ENCODE measurements at regions not wholly inside any gene's neighbourhood (a gene's known extent, or its start where the extent isn't known, plus 50 kb on each side); places are given as distances from the start of the nearest gene placed in this dataset.
"Not testable (repeated sequence)": the region's sequence is repeated elsewhere in the genome, so short reads cannot be mapped to it uniquely, and the experiment has no call there.

DNA sequence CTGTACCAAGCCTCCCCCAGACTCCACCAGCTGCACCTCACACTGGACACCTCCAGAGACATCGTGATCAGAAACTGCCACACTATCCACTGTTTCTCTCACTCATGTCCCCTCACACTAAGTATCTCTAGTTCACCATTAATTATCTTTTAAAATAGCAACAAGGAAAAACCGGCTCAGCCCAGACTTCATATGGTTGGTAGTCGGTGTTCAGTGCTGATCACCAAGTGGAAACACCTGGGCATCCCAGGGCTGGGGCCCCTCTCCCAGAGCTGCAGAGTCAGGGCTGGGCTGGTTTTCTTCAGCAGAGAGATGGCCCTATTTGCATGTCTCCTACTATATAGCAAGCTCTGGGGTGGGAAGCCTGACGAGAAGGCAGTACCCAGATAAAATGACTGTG lies 1140.0 kb downstream of the TMEM121 start:
- ATAC-seq (ENCODE audit: low read depth) (no peak), DNase-seq (no peak)
- peaks cover 14% of the 10 kb centered on the region for H3K27me3 Mint-ChIP-seq
- H3K27ac Mint-ChIP-seq, result no peak overlapping the region
- Histone ChIP-seq H3K4me2 (replicated peaks; ENCODE audit: low read depth, low read length, poor library complexity, severe bottlenecking) (no peak overlapping the region), H3K9ac (ENCODE audit: low read length) (no peak overlapping the region), H2AFZ (ENCODE audit: insufficient read depth, low read depth, low read length, poor library complexity, severe bottlenecking) (peak overlapping the region; percentile 3), H3K36me3 (replicated peaks in 1 of 2; ENCODE audit: control extremely low read depth in 1 of 2, control insufficient read depth in 1 of 2, extremely low read depth in 1 of 2, insufficient read depth in 2 of 2, low read length in 1 of 2) (no peaks in the 10 kb centered on the region), H3K4me3 (ENCODE audit: control extremely low read depth in 1 of 5, extremely low read depth in 1 of 5, insufficient read depth in 1 of 5, low read depth in 2 of 5, low read length in 4 of 5) (no peak overlapping the region), H3K27ac (ENCODE audit: low read length in 2 of 2) (no peak overlapping the region), H3K9me3 (ENCODE audit: control extremely low read depth in 1 of 3, control insufficient read depth in 2 of 3, insufficient read depth in 1 of 3, low read length in 2 of 3) (peaks cover 0 to 7% (median 4%) of the 10 kb centered on the region in 3 donors), H3K4me1 (ENCODE audit: control insufficient read depth in 2 of 2, insufficient read depth in 2 of 2, low read length in 2 of 2) (peaks cover 8 to 10% of the 10 kb centered on the region in 2 donors), H4K20me1 (ENCODE audit: control insufficient read depth, insufficient read depth, low read length, poor library complexity, severe bottlenecking) (no peaks in the 10 kb centered on the region), H3K79me2 (ENCODE audit: control insufficient read depth, insufficient read depth, low read length) (no peaks in the 10 kb centered on the region), H3K27me3 (replicated peaks in 1 of 4; ENCODE audit: control extremely low read depth in 1 of 4, control insufficient read depth in 3 of 4, insufficient read depth in 4 of 4, low read length in 3 of 4) (peaks cover 0 to 6% (median 2%) of the 10 kb centered on the region in 4 experiments)
- CTCF ChIA-PET, result interaction anchor here (0.8 to 3.3 kb wide), 5 partner anchors 10 to 124 kb away, joined by 3 to 16 read pairs (median 8); no protein-coding TSS in a partner anchor
- WGBS (ENCODE audit: insufficient coverage), result 0% methylated on average over 3 of the region's 4 CpGs
- POLR2A ChIA-PET, result no interaction called here
- intact Hi-C loops (cut with micrococcal nuclease), result no loop called here
- no peaks in the 10 kb centered on the region for H3K9me3 Mint-ChIP-seq (ENCODE audit: insufficient read depth)
- TF ChIP-seq, protein P1, sequence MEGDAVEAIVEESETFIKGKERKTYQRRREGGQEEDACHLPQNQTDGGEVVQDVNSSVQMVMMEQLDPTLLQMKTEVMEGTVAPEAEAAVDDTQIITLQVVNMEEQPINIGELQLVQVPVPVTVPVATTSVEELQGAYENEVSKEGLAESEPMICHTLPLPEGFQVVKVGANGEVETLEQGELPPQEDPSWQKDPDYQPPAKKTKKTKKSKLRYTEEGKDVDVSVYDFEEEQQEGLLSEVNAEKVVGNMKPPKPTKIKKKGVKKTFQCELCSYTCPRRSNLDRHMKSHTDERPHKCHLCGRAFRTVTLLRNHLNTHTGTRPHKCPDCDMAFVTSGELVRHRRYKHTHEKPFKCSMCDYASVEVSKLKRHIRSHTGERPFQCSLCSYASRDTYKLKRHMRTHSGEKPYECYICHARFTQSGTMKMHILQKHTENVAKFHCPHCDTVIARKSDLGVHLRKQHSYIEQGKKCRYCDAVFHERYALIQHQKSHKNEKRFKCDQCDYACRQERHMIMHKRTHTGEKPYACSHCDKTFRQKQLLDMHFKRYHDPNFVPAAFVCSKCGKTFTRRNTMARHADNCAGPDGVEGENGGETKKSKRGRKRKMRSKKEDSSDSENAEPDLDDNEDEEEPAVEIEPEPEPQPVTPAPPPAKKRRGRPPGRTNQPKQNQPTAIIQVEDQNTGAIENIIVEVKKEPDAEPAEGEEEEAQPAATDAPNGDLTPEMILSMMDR (IDR thresholded peaks at IDR 0.05), result no peak
- TF ChIP-seq EZH2 (IDR thresholded peaks at IDR 0.05; ENCODE audit: borderline replicate concordance, insufficient read depth, low read depth, low read length, poor library complexity, severe bottlenecking), result no peak
- no peak overlapping the region for H3K4me3 Mint-ChIP-seq
- H3K4me1 Mint-ChIP-seq, result peaks cover 21% of the 10 kb centered on the region

GRCh38 chr14:106670011-106670410 lies 1143.6 kb downstream of the TMEM121 start:
- H3K4me2 ChIP-seq (replicated peaks; ENCODE audit: low read depth, low read length, poor library complexity, severe bottlenecking), result no peak overlapping the region
- ChIA-PET CTCF (interaction anchor here (1.1 kb wide), 2 partner anchors 9 to 201 kb away, joined by 3 read pairs; no protein-coding TSS in a partner anchor), POLR2A (no interaction called here)
- WGBS (ENCODE audit: insufficient coverage), result 0% methylated on average over 2 of the region's 4 CpGs
- H4K20me1 ChIP-seq (ENCODE audit: control insufficient read depth, insufficient read depth, low read length, poor library complexity, severe bottlenecking), result no peaks in the 10 kb centered on the region
- H3K27ac Mint-ChIP-seq, result no peak overlapping the region
- no peak overlapping the region for H3K9ac ChIP-seq (ENCODE audit: low read length)
- H3K4me1 ChIP-seq (ENCODE audit: control insufficient read depth in 2 of 2, insufficient read depth in 2 of 2, low read length in 2 of 2), result peaks cover 4 to 7% of the 10 kb centered on the region in 2 donors
- no peak overlapping the region for H2AFZ ChIP-seq (ENCODE audit: insufficient read depth, low read depth, low read length, poor library complexity, severe bottlenecking)
- DNase-seq (no peak), ATAC-seq (ENCODE audit: low read depth) (no peak)
- peaks cover 0 to 6% (median 2%) of the 10 kb centered on the region in 4 experiments for H3K27me3 ChIP-seq (replicated peaks in 1 of 4; ENCODE audit: control extremely low read depth in 1 of 4, control insufficient read depth in 3 of 4, insufficient read depth in 4 of 4, low read length in 3 of 4)
- H3K27me3 Mint-ChIP-seq, result peaks cover 26% of the 10 kb centered on the region
- H3K9me3 ChIP-seq (ENCODE audit: control extremely low read depth in 1 of 3, control insufficient read depth in 2 of 3, insufficient read depth in 1 of 3, low read length in 2 of 3), result no peaks in the 10 kb centered on the region
- no peak overlapping the region for H3K4me3 Mint-ChIP-seq
- no peaks in the 10 kb centered on the region for H3K79me2 ChIP-seq (ENCODE audit: control insufficient read depth, insufficient read depth, low read length)
- no peak overlapping the region for H3K27ac ChIP-seq (ENCODE audit: low read length in 2 of 2)
- no peak overlapping the region for H3K4me3 ChIP-seq (ENCODE audit: control extremely low read depth in 1 of 5, extremely low read depth in 1 of 5, insufficient read depth in 1 of 5, low read depth in 2 of 5, low read length in 4 of 5)
- intact Hi-C loops (cut with micrococcal nuclease), result no loop called here
- no peak for TF ChIP-seq EZH2 (IDR thresholded peaks at IDR 0.05; ENCODE audit: borderline replicate concordance, insufficient read depth, low read depth, low read length, poor library complexity, severe bottlenecking)
- TF ChIP-seq, protein P1 (IDR thresholded peaks at IDR 0.05), result no peak
- no peaks in the 10 kb centered on the region for H3K36me3 ChIP-seq (replicated peaks in 1 of 2; ENCODE audit: control extremely low read depth in 1 of 2, control insufficient read depth in 1 of 2, extremely low read depth in 1 of 2, insufficient read depth in 2 of 2, low read length in 1 of 2)
- no peaks in the 10 kb centered on the region for H3K9me3 Mint-ChIP-seq (ENCODE audit: insufficient read depth)
- peaks cover 9% of the 10 kb centered on the region for H3K4me1 Mint-ChIP-seq

DNA sequence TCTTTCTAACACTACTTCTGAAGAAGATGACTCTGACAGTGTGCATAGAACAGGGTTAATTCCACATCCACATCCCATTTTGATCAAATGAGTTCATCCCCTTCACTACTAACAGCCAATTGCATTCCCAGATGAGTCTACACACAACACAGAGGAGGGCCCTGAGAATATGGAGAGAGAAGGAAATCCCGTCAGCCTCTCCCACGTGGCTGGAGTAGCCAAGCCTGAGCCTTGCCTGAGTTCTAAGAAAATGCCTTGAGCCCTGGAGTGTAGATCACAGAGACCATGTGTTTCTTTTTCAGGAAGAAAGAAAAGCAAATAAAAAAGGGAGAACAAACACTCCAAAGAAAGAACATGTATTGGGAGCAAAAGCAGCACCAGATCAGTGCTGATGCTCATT lies 1147.7 kb downstream of the TMEM121 start:
- no CpG with 5 or more reads among the region's 2 CpGs for WGBS (ENCODE audit: insufficient coverage)
- ATAC-seq (ENCODE audit: low read depth); H3K4me2 ChIP-seq (replicated peaks; ENCODE audit: low read depth, low read length, poor library complexity, severe bottlenecking); H3K9me3 ChIP-seq (ENCODE audit: control extremely low read depth in 1 of 3, control insufficient read depth in 2 of 3, insufficient read depth in 1 of 3, low read length in 2 of 3); H3K36me3 ChIP-seq (replicated peaks in 1 of 2; ENCODE audit: control extremely low read depth in 1 of 2, control insufficient read depth in 1 of 2, extremely low read depth in 1 of 2, insufficient read depth in 2 of 2, low read length in 1 of 2); H3K27ac ChIP-seq (ENCODE audit: low read length in 2 of 2); H3K9me3 Mint-ChIP-seq (ENCODE audit: insufficient read depth); POLR2A ChIA-PET; DNase-seq; H3K4me3 ChIP-seq (ENCODE audit: control extremely low read depth in 1 of 5, extremely low read depth in 1 of 5, insufficient read depth in 1 of 5, low read depth in 2 of 5, low read length in 4 of 5); H4K20me1 ChIP-seq (ENCODE audit: control insufficient read depth, insufficient read depth, low read length, poor library complexity, severe bottlenecking); H3K27ac Mint-ChIP-seq; H2AFZ ChIP-seq (ENCODE audit: insufficient read depth, low read depth, low read length, poor library complexity, severe bottlenecking); H3K4me3 Mint-ChIP-seq; H3K9ac ChIP-seq (ENCODE audit: low read length); H3K79me2 ChIP-seq (ENCODE audit: control insufficient read depth, insufficient read depth, low read length); intact Hi-C loops (cut with micrococcal nuclease); H3K27me3 ChIP-seq (replicated peaks in 1 of 4; ENCODE audit: control extremely low read depth in 1 of 4, control insufficient read depth in 3 of 4, insufficient read depth in 4 of 4, low read length in 3 of 4): not testable (repeated sequence)
- Mint-ChIP-seq H3K4me1 (peaks cover 11% of the 10 kb centered on the region), H3K27me3 (peaks cover 26% of the 10 kb centered on the region)
- CTCF ChIA-PET, result interaction anchor here (2.3 kb wide), 1 partner anchor 13 kb away, joined by 8 read pairs; no protein-coding TSS in a partner anchor
- H3K4me1 ChIP-seq (ENCODE audit: control insufficient read depth in 2 of 2, insufficient read depth in 2 of 2, low read length in 2 of 2), result peaks cover 4 to 11% of the 10 kb centered on the region in 2 donors
